Trophoblast cell (in vitro differentiated cells and primary cell): ENCODE measurements at regions not wholly inside any gene's neighbourhood (a gene's known extent, or its start where the extent isn't known, plus 50 kb on each side); places are given as distances from the start of the nearest gene placed in this dataset.

Experiments used
- DNase-seq, 2 donors: peaks; one replicate each; pipeline ENCODE4 v3.0.0-alpha.2; 2016
- H2AFZ ChIP-seq: 2 replicates; pipeline ENCODE4 v1.6.1; 2013; ENCODE audit warnings: low read length, moderate library complexity, mild to moderate bottlenecking; ENCODE audit not compliant: insufficient read depth, poor library complexity
- H2AK5ac ChIP-seq: 2 replicates; pipeline ENCODE4 v1.6.1; 2013; ENCODE audit warnings: mild to moderate bottlenecking, low read length
- H2BK120ac ChIP-seq: 2 replicates; pipeline ENCODE4 v1.6.1; 2013; ENCODE audit warnings: low read length, mild to moderate bottlenecking, moderate library complexity; ENCODE audit not compliant: insufficient read depth, poor library complexity
- H2BK12ac ChIP-seq: 2 replicates; pipeline ENCODE4 v1.6.1; 2013; ENCODE audit warnings: mild to moderate bottlenecking, low read length, moderate library complexity
- H2BK5ac ChIP-seq: 2 replicates; pipeline ENCODE4 v1.6.1; 2013; ENCODE audit warnings: low read length, low read depth, moderate library complexity, mild to moderate bottlenecking; ENCODE audit not compliant: poor library complexity
- H3K14ac ChIP-seq: 2 replicates; pipeline ENCODE4 v1.6.1; 2013; ENCODE audit warnings: mild to moderate bottlenecking, low read length
- H3K18ac ChIP-seq: 2 replicates; pipeline ENCODE4 v1.6.1; 2013; ENCODE audit warnings: mild to moderate bottlenecking, low read length
- H3K23ac ChIP-seq: 2 replicates; pipeline ENCODE4 v1.6.1; 2013; ENCODE audit warnings: low read length
- H3K27ac ChIP-seq: 2 replicates; pipeline ENCODE4 v1.5.1; 2013; ENCODE audit warnings: low read depth, mild to moderate bottlenecking, inconsistent platforms, low read length, moderate library complexity
- H3K27me3 ChIP-seq: 2 replicates; pipeline ENCODE4 v1.6.1; 2013; ENCODE audit warnings: inconsistent platforms, mild to moderate bottlenecking, low read length, moderate library complexity; ENCODE audit not compliant: insufficient read depth
- H3K36me3 ChIP-seq, 2 experiments: 1 replicate in 1 of 2; 2 replicates in 1 of 2; pipeline ENCODE4 v1.6.1; 2013; ENCODE audit warnings: low read length in 2 of 2, mild to moderate bottlenecking in 2 of 2, moderate library complexity in 1 of 2; ENCODE audit not compliant: insufficient read depth in 2 of 2, control insufficient read depth in 1 of 2
- H3K4ac ChIP-seq: 2 replicates; pipeline ENCODE4 v1.6.1; 2013; ENCODE audit warnings: low read depth, mild to moderate bottlenecking, low read length, moderate library complexity
- H3K4me1 ChIP-seq, 2 experiments: 1 replicate in 1 of 2; 2 replicates in 1 of 2; pipeline ENCODE4 v1.6.1; 2013; ENCODE audit warnings: low read length in 2 of 2, mild to moderate bottlenecking in 2 of 2, moderate library complexity in 1 of 2; ENCODE audit not compliant: insufficient read depth in 2 of 2, control insufficient read depth in 1 of 2
- H3K4me2 ChIP-seq: 2 replicates; pipeline ENCODE4 v1.6.1; 2013; ENCODE audit warnings: inconsistent platforms, mild to moderate bottlenecking, low read length, moderate library complexity
- H3K4me3 ChIP-seq: 2 replicates; pipeline ENCODE4 v1.5.1; 2013; ENCODE audit warnings: mild to moderate bottlenecking, low read depth, low read length, inconsistent platforms
- H3K79me1 ChIP-seq: one replicate; pipeline ENCODE4 v1.6.1; 2013; ENCODE audit warnings: low read length
- H3K79me2 ChIP-seq: 2 replicates; pipeline ENCODE4 v1.6.1; 2013; ENCODE audit warnings: low read length, mild to moderate bottlenecking; ENCODE audit not compliant: control insufficient read depth, insufficient read depth, poor library complexity
- H3K9ac ChIP-seq: 2 replicates; pipeline ENCODE4 v1.6.1; 2013; ENCODE audit warnings: mild to moderate bottlenecking, low read length
- H3K9me3 ChIP-seq: 2 replicates; pipeline ENCODE4 v1.6.1; 2013; ENCODE audit warnings: low read depth, mild to moderate bottlenecking, control low read depth, inconsistent platforms, low read length; ENCODE audit not compliant: insufficient read depth
- H4K12ac ChIP-seq: 2 replicates; pipeline ENCODE4 v1.6.1; 2013; ENCODE audit warnings: low read depth, mild to moderate bottlenecking, low read length, moderate library complexity
- H4K8ac ChIP-seq: 2 replicates; pipeline ENCODE4 v1.6.1; 2013; ENCODE audit warnings: low read depth, mild to moderate bottlenecking, low read length, moderate library complexity
- H4K91ac ChIP-seq: one replicate; pipeline ENCODE4 v1.6.1; 2013; ENCODE audit warnings: low read depth, mild to moderate bottlenecking, low read length, moderate library complexity
- WGBS: extraction: QIAGEN DNeasy Blood & Tissue Kit; methylation state at CpG from one replicate; pipeline ENCODE4 v1.1.7; 2013; ENCODE audit warnings: missing lambda C conversion rate; ENCODE audit not compliant: insufficient read length, insufficient coverage; ENCODE audit errors: extremely low coverage; 5-methylcytosine and 5-hydroxymethylcytosine counted together

GRCh38 chr7:116083796-116084195 is 53.2 kb upstream of the TFEC start:
- Histone ChIP-seq H3K36me3 (no peaks in the 10 kb centered on the region), H3K27ac (no peak overlapping the region), H3K4ac (no peak overlapping the region), H2AFZ (no peak overlapping the region), H3K4me2 (no peak overlapping the region), H3K9ac (no peak overlapping the region), H2BK12ac (no peak overlapping the region), H3K9me3 (no peaks in the 10 kb centered on the region), H3K27me3 (no peaks in the 10 kb centered on the region), H3K4me1 (no peaks in the 10 kb centered on the region), H3K4me3 (no peak overlapping the region), H2BK120ac (no peak overlapping the region), H3K79me1 (no peaks in the 10 kb centered on the region), H2BK5ac (no peak overlapping the region), H3K79me2 (no peaks in the 10 kb centered on the region), H3K18ac (no peak overlapping the region), H4K8ac (no peak overlapping the region), H3K14ac (no peak overlapping the region), H4K12ac (no peak overlapping the region), H4K91ac (no peak overlapping the region), H3K23ac (no peak overlapping the region), H2AK5ac (no peak overlapping the region)
- WGBS: no CpG with 5 or more reads among the region's 2 CpGs
- DNase-seq: no peak

GRCh38 chr7:116086547-116087045 is 56.0 kb upstream of the TFEC start:
- Histone ChIP-seq H3K14ac (no peak overlapping the region), H3K27ac (no peak overlapping the region), H2BK5ac (no peak overlapping the region), H4K8ac (no peak overlapping the region), H4K91ac (no peak overlapping the region), H3K27me3 (no peaks in the 10 kb centered on the region), H3K79me1 (no peaks in the 10 kb centered on the region), H3K18ac (no peak overlapping the region), H3K9me3 (no peaks in the 10 kb centered on the region), H3K9ac (no peak overlapping the region), H3K79me2 (no peaks in the 10 kb centered on the region), H3K23ac (no peak overlapping the region), H3K4me3 (no peak overlapping the region), H3K4me1 (no peaks in the 10 kb centered on the region), H3K36me3 (no peaks in the 10 kb centered on the region), H2AK5ac (no peak overlapping the region), H2BK120ac (no peak overlapping the region), H4K12ac (no peak overlapping the region), H3K4me2 (no peak overlapping the region), H2BK12ac (no peak overlapping the region), H3K4ac (no peak overlapping the region), H2AFZ (no peak overlapping the region)
- no peak for DNase-seq
- WGBS: no CpG with 5 or more reads among the region's 3 CpGs

- Histone ChIP-seq H2BK12ac (no peak overlapping the region), H4K91ac (no peak overlapping the region), H3K9me3 (no peaks in the 10 kb centered on the region), H3K79me2 (no peaks in the 10 kb centered on the region), H4K12ac (no peak overlapping the region), H3K79me1 (no peaks in the 10 kb centered on the region), H3K18ac (no peak overlapping the region), H3K27ac (no peak overlapping the region), H3K4me3 (no peak overlapping the region), H2BK5ac (no peak overlapping the region), H3K4me2 (no peak overlapping the region), H3K4me1 (no peaks in the 10 kb centered on the region), H3K27me3 (no peaks in the 10 kb centered on the region), H4K8ac (no peak overlapping the region), H3K4ac (no peak overlapping the region), H3K36me3 (no peaks in the 10 kb centered on the region), H3K23ac (no peak overlapping the region), H3K9ac (no peak overlapping the region), H3K14ac (no peak overlapping the region), H2AK5ac (no peak overlapping the region), H2BK120ac (no peak overlapping the region), H2AFZ (no peak overlapping the region)
- DNase-seq: no peak
Observed at GRCh38 chr7:116087291-116087690, 56.7 kb upstream of the TFEC start.

- Histone ChIP-seq H4K12ac (no peak overlapping the region), H3K4me1 (no peaks in the 10 kb centered on the region), H3K23ac (no peak overlapping the region), H3K27ac (no peak overlapping the region), H2BK120ac (no peak overlapping the region), H3K4me2 (no peak overlapping the region), H4K8ac (no peak overlapping the region), H3K14ac (no peak overlapping the region), H3K79me2 (no peaks in the 10 kb centered on the region), H2BK5ac (no peak overlapping the region), H3K27me3 (no peaks in the 10 kb centered on the region), H3K4me3 (no peak overlapping the region), H3K36me3 (no peaks in the 10 kb centered on the region), H3K4ac (no peak overlapping the region), H4K91ac (no peak overlapping the region), H2AFZ (no peak overlapping the region), H3K79me1 (no peaks in the 10 kb centered on the region), H2AK5ac (no peak overlapping the region), H2BK12ac (no peak overlapping the region), H3K18ac (no peak overlapping the region), H3K9ac (no peak overlapping the region), H3K9me3 (no peaks in the 10 kb centered on the region)
- WGBS: no CpG with 5 or more reads among the region's 2 CpGs
- no peak for DNase-seq
Observed at GRCh38 chr7:116087984-116088383, 57.4 kb upstream of the TFEC start.
